Neural cell (in vitro differentiated cells): ENCODE measurements at regions not wholly inside any gene's neighbourhood (a gene's known extent, or its start where the extent isn't known, plus 50 kb on each side); places are given as distances from the start of the nearest gene placed in this dataset.
"Not testable (repeated sequence)": the region's sequence is repeated elsewhere in the genome, so short reads cannot be mapped to it uniquely, and the experiment has no call there.

Source experiments
- EP300 ChIP-seq: fragments of 450-650 bp; conservative IDR thresholded peaks from 2 replicates; pipeline ENCODE4 v1.6.1; 2014; ENCODE audit warnings: antibody characterized with exemption, mild to moderate bottlenecking, moderate library complexity; ENCODE audit not compliant: poor library complexity, severe bottlenecking
- MXI1 ChIP-seq: fragments of 450-650 bp; conservative IDR thresholded peaks from 2 replicates; pipeline ENCODE4 v1.6.1; 2014; ENCODE audit warnings: antibody characterized with exemption, mild to moderate bottlenecking; ENCODE audit not compliant: poor library complexity, severe bottlenecking
- POLR2AphosphoS5 ChIP-seq: IDR thresholded peaks from 2 replicates; pipeline ENCODE4 v1.6.1; 2012
- TF ChIP-seq, protein P1 (sequence below): IDR thresholded peaks from 2 replicates; pipeline ENCODE4 v1.6.1; 2012; ENCODE audit warnings: borderline replicate concordance
- TF ChIP-seq, protein P2 (sequence below): fragments of 450-650 bp; IDR thresholded peaks from 2 replicates; pipeline ENCODE4 v1.5.1; 2014; ENCODE audit warnings: antibody characterized with exemption, mild to moderate bottlenecking, moderate library complexity; ENCODE audit not compliant: poor library complexity, severe bottlenecking

- TF ChIP-seq, protein P1, sequence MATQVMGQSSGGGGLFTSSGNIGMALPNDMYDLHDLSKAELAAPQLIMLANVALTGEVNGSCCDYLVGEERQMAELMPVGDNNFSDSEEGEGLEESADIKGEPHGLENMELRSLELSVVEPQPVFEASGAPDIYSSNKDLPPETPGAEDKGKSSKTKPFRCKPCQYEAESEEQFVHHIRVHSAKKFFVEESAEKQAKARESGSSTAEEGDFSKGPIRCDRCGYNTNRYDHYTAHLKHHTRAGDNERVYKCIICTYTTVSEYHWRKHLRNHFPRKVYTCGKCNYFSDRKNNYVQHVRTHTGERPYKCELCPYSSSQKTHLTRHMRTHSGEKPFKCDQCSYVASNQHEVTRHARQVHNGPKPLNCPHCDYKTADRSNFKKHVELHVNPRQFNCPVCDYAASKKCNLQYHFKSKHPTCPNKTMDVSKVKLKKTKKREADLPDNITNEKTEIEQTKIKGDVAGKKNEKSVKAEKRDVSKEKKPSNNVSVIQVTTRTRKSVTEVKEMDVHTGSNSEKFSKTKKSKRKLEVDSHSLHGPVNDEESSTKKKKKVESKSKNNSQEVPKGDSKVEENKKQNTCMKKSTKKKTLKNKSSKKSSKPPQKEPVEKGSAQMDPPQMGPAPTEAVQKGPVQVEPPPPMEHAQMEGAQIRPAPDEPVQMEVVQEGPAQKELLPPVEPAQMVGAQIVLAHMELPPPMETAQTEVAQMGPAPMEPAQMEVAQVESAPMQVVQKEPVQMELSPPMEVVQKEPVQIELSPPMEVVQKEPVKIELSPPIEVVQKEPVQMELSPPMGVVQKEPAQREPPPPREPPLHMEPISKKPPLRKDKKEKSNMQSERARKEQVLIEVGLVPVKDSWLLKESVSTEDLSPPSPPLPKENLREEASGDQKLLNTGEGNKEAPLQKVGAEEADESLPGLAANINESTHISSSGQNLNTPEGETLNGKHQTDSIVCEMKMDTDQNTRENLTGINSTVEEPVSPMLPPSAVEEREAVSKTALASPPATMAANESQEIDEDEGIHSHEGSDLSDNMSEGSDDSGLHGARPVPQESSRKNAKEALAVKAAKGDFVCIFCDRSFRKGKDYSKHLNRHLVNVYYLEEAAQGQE = not testable (repeated sequence)
- TF ChIP-seq, protein P2, sequence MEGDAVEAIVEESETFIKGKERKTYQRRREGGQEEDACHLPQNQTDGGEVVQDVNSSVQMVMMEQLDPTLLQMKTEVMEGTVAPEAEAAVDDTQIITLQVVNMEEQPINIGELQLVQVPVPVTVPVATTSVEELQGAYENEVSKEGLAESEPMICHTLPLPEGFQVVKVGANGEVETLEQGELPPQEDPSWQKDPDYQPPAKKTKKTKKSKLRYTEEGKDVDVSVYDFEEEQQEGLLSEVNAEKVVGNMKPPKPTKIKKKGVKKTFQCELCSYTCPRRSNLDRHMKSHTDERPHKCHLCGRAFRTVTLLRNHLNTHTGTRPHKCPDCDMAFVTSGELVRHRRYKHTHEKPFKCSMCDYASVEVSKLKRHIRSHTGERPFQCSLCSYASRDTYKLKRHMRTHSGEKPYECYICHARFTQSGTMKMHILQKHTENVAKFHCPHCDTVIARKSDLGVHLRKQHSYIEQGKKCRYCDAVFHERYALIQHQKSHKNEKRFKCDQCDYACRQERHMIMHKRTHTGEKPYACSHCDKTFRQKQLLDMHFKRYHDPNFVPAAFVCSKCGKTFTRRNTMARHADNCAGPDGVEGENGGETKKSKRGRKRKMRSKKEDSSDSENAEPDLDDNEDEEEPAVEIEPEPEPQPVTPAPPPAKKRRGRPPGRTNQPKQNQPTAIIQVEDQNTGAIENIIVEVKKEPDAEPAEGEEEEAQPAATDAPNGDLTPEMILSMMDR = not testable (repeated sequence)
- TF ChIP-seq MXI1, POLR2AphosphoS5, EP300: not testable (repeated sequence)
Measured at GRCh38 chr11:134953417-134953970, 541.5 kb upstream of the B3GAT1 start.
